Heart left ventricle (tissue), 13 donors: ENCODE measurements at regions not wholly inside any gene's neighbourhood (a gene's known extent, or its start where the extent isn't known, plus 50 kb on each side); places are given as distances from the start of the nearest gene placed in this dataset.

ENCODE experiments used
- POLR2A ChIP-seq, 2 donors: fragments of 450-650 bp; IDR thresholded peaks; one replicate each; pipeline ENCODE4 v1.6.1; 2017; ENCODE audit warnings: antibody characterized with exemption in 2 of 2, mild to moderate bottlenecking in 2 of 2, moderate library complexity in 2 of 2
- TF ChIP-seq, protein P1 (sequence below), 12 donors: fragments of 200-600 bp; sonication (generic) in 4 of 12; IDR thresholded peaks; one replicate each; pipeline versions ENCODE4 v1.5.0 to v1.8.0; 2018 to 2022; ENCODE audit warnings: antibody characterized with exemption in 12 of 12, mild to moderate bottlenecking in 5 of 12
- donor health status: ischemic (EF 13 %, LVEDD 7.1; RV severe dilation, severe dysfunction).
- donor health status: DM: no; HTN: yes; CAD: no.
- donor health status: DM: no; HTN: no; CAD: no.
- donor health status: ischemic (EF 25% LVEDD 6.9; RV normal size, moderate dysfunction).
- donor health status: ischemic (EF 25% LVEDD 5.7; RV mildly dilated, moderate dysfunction).
- donor health status: ischemic (EF 35%, LVEDD 5.7; RV mildly dilated, moderate dysfunction).
- donor health status: nonischemic (EF 11% LVEDD 7.7; RV severe dilation, severe dysfunction).
- donor health status: DM: yes; HTN: yes; CAD: no.
- donor health status: PGD.
- donor health status: ischemic (EF 29% LVEDD 5.4; RV normal size, mild dysfunction).
- donor health status: nonischemic (EF 23%, LVEDD 6.1; RV moderate dilation, normal function).

DNA sequence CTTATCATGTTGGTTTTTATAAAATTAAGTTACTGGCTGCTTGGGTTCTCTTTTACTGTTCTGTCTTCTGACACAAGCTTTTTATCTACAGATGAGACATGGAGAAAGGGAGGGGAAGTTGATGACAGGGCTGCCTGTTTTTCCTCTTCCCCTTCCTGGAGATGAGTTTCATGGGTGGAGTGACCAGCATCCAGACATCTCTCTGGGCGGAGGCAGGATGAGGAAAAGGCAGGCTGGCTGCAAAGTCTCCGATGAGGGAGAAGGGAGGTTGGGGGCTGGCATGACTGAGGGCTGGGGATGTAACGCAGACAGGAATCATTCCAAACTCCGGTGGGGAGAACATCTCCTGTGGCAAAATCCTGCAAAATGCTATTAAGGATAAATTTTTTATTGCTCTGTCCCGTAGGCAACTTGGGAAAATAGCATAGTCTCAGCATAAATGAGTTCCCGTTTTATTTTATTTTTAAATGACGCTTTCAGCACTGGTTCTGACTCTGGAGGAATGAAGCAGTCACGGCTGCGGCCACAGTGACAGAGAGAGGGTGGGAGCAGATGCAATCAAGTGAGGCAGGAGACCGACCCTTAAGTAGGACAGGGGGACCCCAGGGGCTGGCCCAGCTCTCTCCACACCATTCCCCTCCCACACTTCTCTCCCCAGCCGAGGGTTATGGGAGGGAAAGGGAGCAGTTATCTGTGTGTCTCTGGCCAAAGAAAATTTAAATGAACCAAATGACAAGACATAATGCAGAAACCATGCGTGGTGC lies 108.8 kb upstream of the PMEPA1 start:
- TF ChIP-seq, protein P1, sequence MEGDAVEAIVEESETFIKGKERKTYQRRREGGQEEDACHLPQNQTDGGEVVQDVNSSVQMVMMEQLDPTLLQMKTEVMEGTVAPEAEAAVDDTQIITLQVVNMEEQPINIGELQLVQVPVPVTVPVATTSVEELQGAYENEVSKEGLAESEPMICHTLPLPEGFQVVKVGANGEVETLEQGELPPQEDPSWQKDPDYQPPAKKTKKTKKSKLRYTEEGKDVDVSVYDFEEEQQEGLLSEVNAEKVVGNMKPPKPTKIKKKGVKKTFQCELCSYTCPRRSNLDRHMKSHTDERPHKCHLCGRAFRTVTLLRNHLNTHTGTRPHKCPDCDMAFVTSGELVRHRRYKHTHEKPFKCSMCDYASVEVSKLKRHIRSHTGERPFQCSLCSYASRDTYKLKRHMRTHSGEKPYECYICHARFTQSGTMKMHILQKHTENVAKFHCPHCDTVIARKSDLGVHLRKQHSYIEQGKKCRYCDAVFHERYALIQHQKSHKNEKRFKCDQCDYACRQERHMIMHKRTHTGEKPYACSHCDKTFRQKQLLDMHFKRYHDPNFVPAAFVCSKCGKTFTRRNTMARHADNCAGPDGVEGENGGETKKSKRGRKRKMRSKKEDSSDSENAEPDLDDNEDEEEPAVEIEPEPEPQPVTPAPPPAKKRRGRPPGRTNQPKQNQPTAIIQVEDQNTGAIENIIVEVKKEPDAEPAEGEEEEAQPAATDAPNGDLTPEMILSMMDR (IDR thresholded peaks at IDR 0.05) = no peak
- TF ChIP-seq POLR2A (IDR thresholded peaks at IDR 0.05) = no peak
